ENCODE measurements at regions not wholly inside any gene's neighbourhood (a gene's known extent, or its start where the extent isn't known, plus 50 kb on each side); places are given as distances from the start of the nearest gene placed in this dataset.

DNA sequence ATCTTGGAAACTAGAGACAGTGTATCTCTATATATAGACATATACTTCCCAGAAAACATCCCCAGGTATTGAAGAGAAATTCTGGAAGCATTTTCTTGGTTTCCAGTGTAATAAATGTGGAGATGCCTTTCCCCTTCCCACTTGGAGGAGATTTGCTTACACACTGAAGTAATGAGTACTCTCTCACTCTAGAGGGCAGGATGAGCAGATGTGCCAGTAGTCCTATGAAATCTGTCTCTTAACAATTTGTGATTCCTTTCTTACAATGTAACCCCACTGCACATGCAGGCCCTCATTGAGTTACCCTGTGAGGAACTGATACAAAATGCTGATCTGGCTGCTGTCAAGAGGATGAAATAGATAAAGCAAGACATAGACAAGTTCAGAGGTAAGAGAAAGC, 567.2 kb downstream of the SLCO4C1 start:
- Histone ChIP-seq H3K9ac (ENCODE audit: low read length in 3 of 3) (no peak overlapping the region), H3K4me1 (ENCODE audit: control insufficient read depth in 2 of 3, insufficient read depth in 2 of 3, low read depth in 1 of 3, low read length in 3 of 3) (no peaks in the 10 kb centered on the region), H3K27me3 (ENCODE audit: control insufficient read depth, insufficient read depth, low read length) (no peaks in the 10 kb centered on the region), H3K4me3 (ENCODE audit: low read length in 3 of 3) (no peak overlapping the region), H3K9me3 (ENCODE audit: control insufficient read depth in 2 of 3, insufficient read depth in 1 of 3, low read length in 3 of 3) (no peaks in the 10 kb centered on the region), H3K36me3 (ENCODE audit: control insufficient read depth in 2 of 3, insufficient read depth in 3 of 3, low read length in 3 of 3) (no peaks in the 10 kb centered on the region), H3K27ac (ENCODE audit: low read depth in 2 of 2, low read length in 2 of 2) (no peak overlapping the region)
- TF ChIP-seq CTCF (IDR thresholded peaks at IDR 0.05; ENCODE audit: borderline replicate concordance, extremely low read depth, insufficient read depth): no peak
- FAIRE-seq (no peak), DNase-seq (peak in 2 of 5 donors; percentile 1 to 2)
- intact Hi-C loops (cut with DNase I): no loop called here

- Histone ChIP-seq H3K4me3 (ENCODE audit: low read length in 3 of 3) (no peak overlapping the region), H3K27ac (ENCODE audit: low read depth in 2 of 2, low read length in 2 of 2) (no peak overlapping the region), H3K27me3 (ENCODE audit: control insufficient read depth, insufficient read depth, low read length) (no peaks in the 10 kb centered on the region), H3K36me3 (ENCODE audit: control insufficient read depth in 2 of 3, insufficient read depth in 3 of 3, low read length in 3 of 3) (no peaks in the 10 kb centered on the region), H3K9ac (ENCODE audit: low read length in 3 of 3) (no peak overlapping the region), H3K9me3 (ENCODE audit: control insufficient read depth in 2 of 3, insufficient read depth in 1 of 3, low read length in 3 of 3) (no peaks in the 10 kb centered on the region), H3K4me1 (ENCODE audit: control insufficient read depth in 2 of 3, insufficient read depth in 2 of 3, low read depth in 1 of 3, low read length in 3 of 3) (no peaks in the 10 kb centered on the region)
- intact Hi-C loops (cut with DNase I): no loop called here
- FAIRE-seq (no peak), DNase-seq (no peak)
- no peak for TF ChIP-seq CTCF (IDR thresholded peaks at IDR 0.05; ENCODE audit: borderline replicate concordance, extremely low read depth, insufficient read depth)
Observed at GRCh38 chr5:101721543-101721942, 574.5 kb downstream of the SLCO4C1 start.

DNA sequence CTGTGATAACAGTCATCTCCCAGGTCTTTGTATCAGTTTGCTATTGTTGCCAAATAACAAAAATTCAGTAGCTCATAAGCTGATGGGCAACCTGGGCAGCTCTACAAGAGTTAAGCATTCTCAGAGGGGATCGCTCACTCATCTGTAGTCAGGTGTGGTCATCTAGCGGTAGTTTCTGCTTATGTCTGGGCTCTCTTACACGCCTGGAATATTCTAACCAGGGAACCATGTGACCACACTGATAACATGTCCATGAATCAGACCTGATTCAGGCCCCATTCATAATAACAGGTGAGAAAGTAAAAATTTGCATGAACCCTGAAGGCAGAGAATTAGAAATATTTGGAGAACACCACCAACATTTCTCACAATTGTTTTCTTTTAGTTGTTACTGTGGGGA, 576.1 kb downstream of the SLCO4C1 start:
- no peaks in the 10 kb centered on the region for H3K4me1 ChIP-seq (ENCODE audit: control insufficient read depth in 2 of 3, insufficient read depth in 2 of 3, low read depth in 1 of 3, low read length in 3 of 3)
- no peak for TF ChIP-seq CTCF (IDR thresholded peaks at IDR 0.05; ENCODE audit: borderline replicate concordance, extremely low read depth, insufficient read depth)
- no peaks in the 10 kb centered on the region for H3K27me3 ChIP-seq (ENCODE audit: control insufficient read depth, insufficient read depth, low read length)
- DNase-seq (no peak), FAIRE-seq (no peak)
- H3K4me3 ChIP-seq (ENCODE audit: low read length in 3 of 3): no peak overlapping the region
- intact Hi-C loops (cut with DNase I): no loop called here
- no peaks in the 10 kb centered on the region for H3K9me3 ChIP-seq (ENCODE audit: control insufficient read depth in 2 of 3, insufficient read depth in 1 of 3, low read length in 3 of 3)
- H3K9ac ChIP-seq (ENCODE audit: low read length in 3 of 3): no peak overlapping the region
- no peaks in the 10 kb centered on the region for H3K36me3 ChIP-seq (ENCODE audit: control insufficient read depth in 2 of 3, insufficient read depth in 3 of 3, low read length in 3 of 3)
- H3K27ac ChIP-seq (ENCODE audit: low read depth in 2 of 2, low read length in 2 of 2): no peak overlapping the region

GRCh38 chr5:101717721-101718120, 578.4 kb downstream of the SLCO4C1 start:
- Histone ChIP-seq H3K4me3 (ENCODE audit: low read length in 3 of 3) (no peak overlapping the region), H3K9me3 (ENCODE audit: control insufficient read depth in 2 of 3, insufficient read depth in 1 of 3, low read length in 3 of 3) (no peaks in the 10 kb centered on the region), H3K4me1 (ENCODE audit: control insufficient read depth in 2 of 3, insufficient read depth in 2 of 3, low read depth in 1 of 3, low read length in 3 of 3) (no peaks in the 10 kb centered on the region), H3K36me3 (ENCODE audit: control insufficient read depth in 2 of 3, insufficient read depth in 3 of 3, low read length in 3 of 3) (no peaks in the 10 kb centered on the region), H3K9ac (ENCODE audit: low read length in 3 of 3) (no peak overlapping the region), H3K27me3 (ENCODE audit: control insufficient read depth, insufficient read depth, low read length) (no peaks in the 10 kb centered on the region), H3K27ac (ENCODE audit: low read depth in 2 of 2, low read length in 2 of 2) (no peak overlapping the region)
- intact Hi-C loops (cut with DNase I): no loop called here
- no peak for TF ChIP-seq CTCF (IDR thresholded peaks at IDR 0.05; ENCODE audit: borderline replicate concordance, extremely low read depth, insufficient read depth)
- FAIRE-seq (no peak), DNase-seq (no peak)
